K562 (cell line): ENCODE measurements at regions not wholly inside any gene's neighbourhood (a gene's known extent, or its start where the extent isn't known, plus 50 kb on each side); places are given as distances from the start of the nearest gene placed in this dataset.

Experiments
- ATAC-seq: fragments of 200-7000 bp; cut with Tn5 transposase; 3 replicates; pipeline ENCODE4 v1.9.1; 2020; ENCODE audit warnings: moderate library complexity
- BruUV-seq: library from RNA; stranded (reverse); fragments of 400-500 nt; replicated peaks from 2 replicates; lab custom pipeline; 2021; lab: Mats Ljungman, UMichigan
- CTCF ChIA-PET: fragments of 300-600 bp; formaldehyde crosslinking; extraction: SDS; loops from one replicate; lab custom pipeline; 2021; ENCODE audit warnings: low intra/inter-chr PET ratio; lab: Yijun Ruan, JAX
- POLR2A ChIA-PET: fragments of 300-600, 350-650 bp; sonication (Branson Sonifier 250); formaldehyde crosslinking; extraction: SDS; loops from one replicate; lab custom pipeline; 2021; ENCODE audit warnings: antibody characterized with exemption, inconsistent platforms; lab: Yijun Ruan, JAX
- DNase-seq, 4 experiments: peaks; one replicate each; pipeline versions ENCODE4 v3.0.0 to v3.0.0-alpha.2; 2011 to 2018; ENCODE audit warnings: low spot score in 3 of 4, mixed read lengths in 3 of 4; ENCODE audit errors: extremely low read depth in 1 of 4
- FAIRE-seq: peaks from 2 replicates; lab custom pipeline; 2011; peaks lifted over from hg19 to GRCh38; lab: Jason Lieb, UNC
- H2AFZ ChIP-seq: 2 replicates; pipeline ENCODE4 v1.6.0; 2011; ENCODE audit warnings: low read depth, low read length, control low read depth, inconsistent platforms
- H3K27ac ChIP-seq: fragments of 200-600 bp; 3 replicates; pipeline ENCODE4 v1.8.0; 2011; ENCODE audit warnings: low read depth, mild to moderate bottlenecking, control low read depth, inconsistent platforms, low read length, moderate library complexity, mixed read lengths; ENCODE audit errors: extremely low read depth
- H3K27me3 ChIP-seq, 2 experiments: fragments of 300-600 bp in 1 of 2; 2 replicates in 1 of 2; 3 replicates in 1 of 2; pipeline versions ENCODE4 v1.6.0 to v1.8.0; 2011; ENCODE audit warnings: inconsistent platforms in 2 of 2, low read length in 2 of 2, mild to moderate bottlenecking in 1 of 2, mixed read lengths in 1 of 2, moderate library complexity in 1 of 2; ENCODE audit not compliant: control insufficient read depth in 2 of 2, insufficient read depth in 2 of 2
- H3K36me3 ChIP-seq: fragments of 300-600 bp; 3 replicates; pipeline ENCODE4 v1.8.0; 2011; ENCODE audit warnings: mild to moderate bottlenecking, low read length, inconsistent platforms; ENCODE audit not compliant: control insufficient read depth, insufficient read depth
- H3K4me1 ChIP-seq, 2 experiments: fragments of 200-600 bp in 1 of 2; replicated peaks in 1 of 2; 2 replicates in 1 of 2; 3 replicates in 1 of 2; pipeline versions ENCODE4 v1.5.1 to v1.8.0; 2011; ENCODE audit warnings: inconsistent platforms in 2 of 2, low read length in 2 of 2, mild to moderate bottlenecking in 1 of 2, mixed read lengths in 1 of 2, moderate library complexity in 1 of 2; ENCODE audit not compliant: control insufficient read depth in 2 of 2, insufficient read depth in 2 of 2
- H3K4me2 ChIP-seq: 2 replicates; pipeline ENCODE4 v1.6.1; 2011; ENCODE audit warnings: low read length, control low read depth, inconsistent platforms, mixed read lengths; ENCODE audit not compliant: insufficient read depth
- H3K4me3 ChIP-seq: fragments of 200-600 bp; sonication (generic), shearing (Covaris generic); 2 replicates; pipeline ENCODE4 v1.5.1; 2016; ENCODE audit warnings: control low read depth, inconsistent platforms
- H3K79me2 ChIP-seq: fragments of 200-600 bp; 3 replicates; pipeline ENCODE4 v1.8.0; 2011; ENCODE audit warnings: low read length, inconsistent platforms; ENCODE audit not compliant: control insufficient read depth, insufficient read depth
- H3K9ac ChIP-seq, 2 experiments: 2 replicates each; pipeline versions ENCODE4 v1.6.0 to v1.6.1; 2011; ENCODE audit warnings: low read depth in 2 of 2, low read length in 2 of 2, control low read depth in 1 of 2, inconsistent platforms in 1 of 2, mild to moderate bottlenecking in 1 of 2, mixed read lengths in 1 of 2; ENCODE audit not compliant: insufficient read depth in 1 of 2
- H3K9me1 ChIP-seq: one replicate; pipeline ENCODE4 v1.6.0; 2011; ENCODE audit warnings: inconsistent platforms, mild to moderate bottlenecking, low read length, moderate library complexity; ENCODE audit not compliant: control insufficient read depth, insufficient read depth
- H3K9me3 ChIP-seq: replicated peaks from 2 replicates; pipeline ENCODE4 v1.5.1; 2011; ENCODE audit warnings: low read depth, low read length, inconsistent platforms; ENCODE audit not compliant: control insufficient read depth, insufficient read depth
- H4K20me1 ChIP-seq: replicated peaks from 2 replicates; pipeline ENCODE4 v1.6.1; 2011; ENCODE audit warnings: low read length, inconsistent platforms, mixed read lengths; ENCODE audit not compliant: control insufficient read depth, insufficient read depth
- EGR1 ChIP-seq: fragments of 450-650 bp; conservative IDR thresholded peaks from 2 replicates; pipeline ENCODE4 v1.6.1; 2017; ENCODE audit warnings: mild to moderate bottlenecking
- FOS ChIP-seq: IDR thresholded peaks from 3 replicates; pipeline ENCODE4 v1.6.1; 2011; ENCODE audit not compliant: insufficient read length; ENCODE audit errors: extremely low read depth
- NR2C2 ChIP-seq, 2 experiments: fragments of 200-800 bp in 1 of 2; sonication (Bioruptor generic) in 1 of 2; sonication (generic) in 1 of 2; formaldehyde crosslinking in 1 of 2; IDR thresholded peaks; 2 replicates each; pipeline versions ENCODE4 v1.6.1 to v1.8.0; 2016 to 2022; ENCODE audit warnings: mild to moderate bottlenecking in 1 of 2, missing compliant biosample characterization in 1 of 2, missing genetic modification characterization in 1 of 2, missing genetic modification reagents in 1 of 2
- RUNX1 ChIP-seq: sonication (generic); IDR thresholded peaks from 2 replicates; pipeline ENCODE4 v1.6.1; 2016; ENCODE audit warnings: antibody characterized with exemption, low read depth
- SMARCB1 ChIP-seq: IDR thresholded peaks from 2 replicates; pipeline ENCODE4 v1.6.1; 2011; ENCODE audit warnings: improper control_type of control experiment, low read depth; ENCODE audit not compliant: insufficient read length
- ZFP1 ChIP-seq: fragments of 450-650 bp; formaldehyde crosslinking; IDR thresholded peaks from 2 replicates; pipeline ENCODE4 v1.4.0; 2020; ENCODE audit warnings: mild to moderate bottlenecking, mixed read lengths
- ZNF445 ChIP-seq: fragments of 250-450 bp; sonication (Bioruptor Pico); IDR thresholded peaks from 2 replicates; pipeline ENCODE4 v1.4.0; 2020; ENCODE audit warnings: low read depth, mild to moderate bottlenecking, moderate library complexity
- WGBS: fragments of 100-300 bp; shearing (Covaris generic); methylation state at CpG from one replicate; pipeline ENCODE4 v1.1.6; 2016; ENCODE audit warnings: low coverage, mixed read lengths; ENCODE audit not compliant: insufficient coverage; ENCODE audit errors: missing lambda C conversion rate; 5-methylcytosine and 5-hydroxymethylcytosine counted together
- in situ Hi-C: fragments of 300-500 bp; cut with MboI; formaldehyde crosslinking; loops from 4 replicates; pipeline ENCODE4 v1.15.0; 2018; ENCODE audit warnings: inconsistent platforms, mixed read lengths
- intact Hi-C: fragments of 100-400 bp; cut with micrococcal nuclease; formaldehyde crosslinking; loops from 2 replicates; pipeline ENCODE4 v1.14.2; 2022
- TF ChIP-seq, protein P1 (sequence below): fragments of 450-650 bp; formaldehyde crosslinking; IDR thresholded peaks from 2 replicates; pipeline ENCODE4 v1.4.0; 2020; ENCODE audit warnings: mild to moderate bottlenecking, moderate library complexity
- TF ChIP-seq, protein P2 (sequence below): sonication (generic); formaldehyde crosslinking; IDR thresholded peaks from 2 replicates; pipeline ENCODE4 v1.9.0; 2022; ENCODE audit warnings: mild to moderate bottlenecking, missing genetic modification reagents
- TF ChIP-seq, protein P3 (sequence below): sonication (generic); formaldehyde crosslinking; IDR thresholded peaks from 2 replicates; pipeline ENCODE4 v1.8.1; 2023; ENCODE audit warnings: mild to moderate bottlenecking, missing genetic modification reagents
- TF ChIP-seq, protein P4 (sequence below): sonication (generic); formaldehyde crosslinking; IDR thresholded peaks from 2 replicates; pipeline ENCODE4 v1.8.0; 2022; ENCODE audit warnings: mild to moderate bottlenecking, low read depth, missing genetic modification reagents
- TF ChIP-seq, protein P5 (sequence below): fragments of 250-450 bp; sonication (Bioruptor Pico); IDR thresholded peaks from 2 replicates; pipeline ENCODE4 v1.5.0; 2020; ENCODE audit warnings: mild to moderate bottlenecking, borderline replicate concordance

DNA sequence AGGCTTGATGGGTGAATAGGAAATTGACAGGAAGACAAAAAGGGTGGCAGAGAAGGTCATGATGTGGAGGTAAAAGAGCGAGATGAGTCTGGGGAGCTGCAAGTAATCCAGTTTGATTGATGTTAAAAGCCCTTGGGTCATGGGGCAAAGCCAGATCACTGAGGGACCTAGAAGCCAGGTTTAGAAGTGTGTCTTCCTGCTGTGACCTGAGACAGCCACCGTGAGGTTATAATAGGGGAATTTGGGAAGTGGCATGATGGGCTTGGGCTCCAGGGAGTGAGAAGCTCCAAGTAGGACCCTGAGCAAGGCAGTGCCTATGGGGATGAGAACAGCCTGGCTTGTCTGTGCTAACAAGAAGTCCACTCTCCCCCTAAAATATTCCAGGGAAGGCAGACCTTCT, 298.5 kb downstream of the RPLP1 start (continued):
- TF ChIP-seq EGR1 (no peak), SMARCB1 (no peak), NR2C2 (CRISPR knock-in tag; IDR thresholded peaks at IDR 0.05) (no peak), NR2C2 (tag; IDR thresholded peaks at IDR 0.05) (no peak)

DNA sequence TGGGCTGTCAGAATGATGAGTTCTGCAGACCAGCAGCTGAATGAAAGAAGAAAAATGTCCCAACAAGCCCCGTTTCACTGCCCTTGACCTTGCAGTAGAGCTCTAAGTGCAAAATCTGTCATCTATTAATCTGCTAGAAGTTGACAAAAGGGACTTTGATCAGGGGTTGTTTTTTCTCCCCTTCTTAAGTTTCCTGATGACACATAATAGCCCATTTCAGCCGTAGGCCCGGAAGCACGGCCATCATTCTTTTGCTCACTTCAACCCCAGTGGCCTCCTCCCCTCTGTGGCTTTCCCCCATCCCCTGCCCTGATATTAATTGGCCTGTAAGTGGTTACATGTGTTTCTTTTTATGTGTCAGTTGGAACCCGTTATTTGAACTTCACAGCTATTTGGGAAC, 298.9 kb downstream of the RPLP1 start:
- H3K27me3 ChIP-seq, result peaks cover 0 to 7% of the 10 kb centered on the region in 2 experiments; a peak in 1 of 5 replicates
- CTCF ChIA-PET, result no interaction called here
- no peaks in the 10 kb centered on the region for H3K4me1 ChIP-seq
- ATAC-seq (no peak), DNase-seq (no peak), FAIRE-seq (no peak)
- H3K36me3 ChIP-seq, result no peaks in the 10 kb centered on the region
- no peak overlapping the region for H3K9ac ChIP-seq
- H3K9me3 ChIP-seq, result no peaks in the 10 kb centered on the region
- 0% methylated on average over 5 of the region's 5 CpGs for WGBS
- in situ Hi-C loops, result no loop called here
- no peak overlapping the region for H3K27ac ChIP-seq
- H3K79me2 ChIP-seq, result no peaks in the 10 kb centered on the region
- H3K4me3 ChIP-seq, result no peak overlapping the region
- POLR2A ChIA-PET, result interaction anchor here (0.6 kb wide), 1 partner anchor 22 kb away, joined by 5 read pairs; no protein-coding TSS in a partner anchor
- no peaks in the 10 kb centered on the region for H3K9me1 ChIP-seq
- no TSS peak for BruUV-seq
- H4K20me1 ChIP-seq, result no peaks in the 10 kb centered on the region
- H2AFZ ChIP-seq, result no peak overlapping the region
- H3K4me2 ChIP-seq, result no peak overlapping the region
- intact Hi-C loops, result no loop called here
- TF ChIP-seq, protein P1, sequence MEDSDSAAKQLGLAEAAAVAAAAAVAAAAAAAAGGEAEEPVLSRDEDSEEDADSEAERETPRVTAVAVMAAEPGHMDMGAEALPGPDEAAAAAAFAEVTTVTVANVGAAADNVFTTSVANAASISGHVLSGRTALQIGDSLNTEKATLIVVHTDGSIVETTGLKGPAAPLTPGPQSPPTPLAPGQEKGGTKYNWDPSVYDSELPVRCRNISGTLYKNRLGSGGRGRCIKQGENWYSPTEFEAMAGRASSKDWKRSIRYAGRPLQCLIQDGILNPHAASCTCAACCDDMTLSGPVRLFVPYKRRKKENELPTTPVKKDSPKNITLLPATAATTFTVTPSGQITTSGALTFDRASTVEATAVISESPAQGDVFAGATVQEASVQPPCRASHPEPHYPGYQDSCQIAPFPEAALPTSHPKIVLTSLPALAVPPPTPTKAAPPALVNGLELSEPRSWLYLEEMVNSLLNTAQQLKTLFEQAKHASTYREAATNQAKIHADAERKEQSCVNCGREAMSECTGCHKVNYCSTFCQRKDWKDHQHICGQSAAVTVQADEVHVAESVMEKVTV, result no peak
- TF ChIP-seq, protein P2, sequence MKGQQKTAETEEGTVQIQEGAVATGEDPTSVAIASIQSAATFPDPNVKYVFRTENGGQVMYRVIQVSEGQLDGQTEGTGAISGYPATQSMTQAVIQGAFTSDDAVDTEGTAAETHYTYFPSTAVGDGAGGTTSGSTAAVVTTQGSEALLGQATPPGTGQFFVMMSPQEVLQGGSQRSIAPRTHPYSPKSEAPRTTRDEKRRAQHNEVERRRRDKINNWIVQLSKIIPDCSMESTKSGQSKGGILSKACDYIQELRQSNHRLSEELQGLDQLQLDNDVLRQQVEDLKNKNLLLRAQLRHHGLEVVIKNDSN, result no peak
- TF ChIP-seq, protein P3, sequence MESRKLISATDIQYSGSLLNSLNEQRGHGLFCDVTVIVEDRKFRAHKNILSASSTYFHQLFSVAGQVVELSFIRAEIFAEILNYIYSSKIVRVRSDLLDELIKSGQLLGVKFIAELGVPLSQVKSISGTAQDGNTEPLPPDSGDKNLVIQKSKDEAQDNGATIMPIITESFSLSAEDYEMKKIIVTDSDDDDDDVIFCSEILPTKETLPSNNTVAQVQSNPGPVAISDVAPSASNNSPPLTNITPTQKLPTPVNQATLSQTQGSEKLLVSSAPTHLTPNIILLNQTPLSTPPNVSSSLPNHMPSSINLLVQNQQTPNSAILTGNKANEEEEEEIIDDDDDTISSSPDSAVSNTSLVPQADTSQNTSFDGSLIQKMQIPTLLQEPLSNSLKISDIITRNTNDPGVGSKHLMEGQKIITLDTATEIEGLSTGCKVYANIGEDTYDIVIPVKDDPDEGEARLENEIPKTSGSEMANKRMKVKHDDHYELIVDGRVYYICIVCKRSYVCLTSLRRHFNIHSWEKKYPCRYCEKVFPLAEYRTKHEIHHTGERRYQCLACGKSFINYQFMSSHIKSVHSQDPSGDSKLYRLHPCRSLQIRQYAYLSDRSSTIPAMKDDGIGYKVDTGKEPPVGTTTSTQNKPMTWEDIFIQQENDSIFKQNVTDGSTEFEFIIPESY (CRISPR knock-in tag), result no peak
- TF ChIP-seq ZNF445 (CRISPR knock-in tag) (no peak), RUNX1 (no peak), ZFP1 (CRISPR knock-in tag) (no peak), FOS (no peak)
- TF ChIP-seq, protein P4, sequence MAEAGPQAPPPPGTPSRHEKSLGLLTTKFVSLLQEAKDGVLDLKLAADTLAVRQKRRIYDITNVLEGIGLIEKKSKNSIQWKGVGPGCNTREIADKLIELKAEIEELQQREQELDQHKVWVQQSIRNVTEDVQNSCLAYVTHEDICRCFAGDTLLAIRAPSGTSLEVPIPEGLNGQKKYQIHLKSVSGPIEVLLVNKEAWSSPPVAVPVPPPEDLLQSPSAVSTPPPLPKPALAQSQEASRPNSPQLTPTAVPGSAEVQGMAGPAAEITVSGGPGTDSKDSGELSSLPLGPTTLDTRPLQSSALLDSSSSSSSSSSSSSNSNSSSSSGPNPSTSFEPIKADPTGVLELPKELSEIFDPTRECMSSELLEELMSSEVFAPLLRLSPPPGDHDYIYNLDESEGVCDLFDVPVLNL, result no peak
- TF ChIP-seq, protein P5, sequence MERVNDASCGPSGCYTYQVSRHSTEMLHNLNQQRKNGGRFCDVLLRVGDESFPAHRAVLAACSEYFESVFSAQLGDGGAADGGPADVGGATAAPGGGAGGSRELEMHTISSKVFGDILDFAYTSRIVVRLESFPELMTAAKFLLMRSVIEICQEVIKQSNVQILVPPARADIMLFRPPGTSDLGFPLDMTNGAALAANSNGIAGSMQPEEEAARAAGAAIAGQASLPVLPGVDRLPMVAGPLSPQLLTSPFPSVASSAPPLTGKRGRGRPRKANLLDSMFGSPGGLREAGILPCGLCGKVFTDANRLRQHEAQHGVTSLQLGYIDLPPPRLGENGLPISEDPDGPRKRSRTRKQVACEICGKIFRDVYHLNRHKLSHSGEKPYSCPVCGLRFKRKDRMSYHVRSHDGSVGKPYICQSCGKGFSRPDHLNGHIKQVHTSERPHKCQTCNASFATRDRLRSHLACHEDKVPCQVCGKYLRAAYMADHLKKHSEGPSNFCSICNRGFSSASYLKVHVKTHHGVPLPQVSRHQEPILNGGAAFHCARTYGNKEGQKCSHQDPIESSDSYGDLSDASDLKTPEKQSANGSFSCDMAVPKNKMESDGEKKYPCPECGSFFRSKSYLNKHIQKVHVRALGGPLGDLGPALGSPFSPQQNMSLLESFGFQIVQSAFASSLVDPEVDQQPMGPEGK (CRISPR knock-in tag), result no peak
